Liver (tissue), 8 donors: ENCODE measurements at regions not wholly inside any gene's neighbourhood (a gene's known extent, or its start where the extent isn't known, plus 50 kb on each side); places are given as distances from the start of the nearest gene placed in this dataset.

Source experiments
- DNase-seq: peaks from one replicate; pipeline ENCODE4 v3.0.0-alpha.2; 2017; ENCODE audit warnings: low spot score
- H3K27ac ChIP-seq, 2 donors: one replicate each; pipeline ENCODE4 v1.7.0; 2013; ENCODE audit warnings: inconsistent platforms in 2 of 2, low read length in 2 of 2, control low read depth in 1 of 2, low read depth in 1 of 2, mild to moderate bottlenecking in 1 of 2
- H3K27me3 ChIP-seq, 4 donors: one replicate each; pipeline versions ENCODE4 v1.6.1 to v1.7.0; 2013; ENCODE audit warnings: low read length in 3 of 4, inconsistent platforms in 1 of 4, mild to moderate bottlenecking in 1 of 4, moderate library complexity in 1 of 4; ENCODE audit not compliant: control insufficient read depth in 4 of 4, insufficient read depth in 4 of 4
- H3K36me3 ChIP-seq, 4 donors: one replicate each; pipeline versions ENCODE4 v1.6.1 to v1.7.0; 2013; ENCODE audit warnings: low read length in 3 of 4, mild to moderate bottlenecking in 3 of 4, low read depth in 1 of 4, moderate library complexity in 1 of 4; ENCODE audit not compliant: control insufficient read depth in 4 of 4, insufficient read depth in 3 of 4
- H3K4me1 ChIP-seq, 4 donors: one replicate each; pipeline versions ENCODE4 v1.6.1 to v1.7.0; 2013; ENCODE audit warnings: low read length in 3 of 4, mild to moderate bottlenecking in 3 of 4, moderate library complexity in 1 of 4; ENCODE audit not compliant: control insufficient read depth in 4 of 4, insufficient read depth in 4 of 4
- H3K4me3 ChIP-seq, 3 donors: one replicate each; pipeline versions ENCODE4 v1.6.1 to v1.7.0; 2013; ENCODE audit warnings: low read length in 3 of 3, control low read depth in 1 of 3, low read depth in 1 of 3, mild to moderate bottlenecking in 1 of 3
- H3K9ac ChIP-seq, 2 donors: one replicate each; pipeline ENCODE4 v1.7.0; 2013; ENCODE audit warnings: low read length in 2 of 2, mild to moderate bottlenecking in 2 of 2, moderate library complexity in 2 of 2, control low read depth in 1 of 2, low read depth in 1 of 2
- H3K9me3 ChIP-seq, 4 donors: one replicate each; pipeline versions ENCODE4 v1.6.1 to v1.7.0; 2013; ENCODE audit warnings: low read length in 3 of 4; ENCODE audit not compliant: control insufficient read depth in 4 of 4
- CTCF ChIP-seq: fragments of 150-350 bp; IDR thresholded peaks from 2 replicates; pipeline ENCODE4 v1.5.1; 2017; ENCODE audit warnings: improper control_type of control experiment, low read depth, low read length; ENCODE audit not compliant: missing input control
- EGR1 ChIP-seq, 2 donors: IDR thresholded peaks; 2 replicates each; pipeline ENCODE4 v1.6.1; 2016 to 2018; ENCODE audit warnings: antibody characterized with exemption in 2 of 2, low read depth in 2 of 2
- FOXA1 ChIP-seq: IDR thresholded peaks from 2 replicates; pipeline ENCODE4 v1.6.1; 2016; ENCODE audit warnings: antibody characterized with exemption
- FOXA2 ChIP-seq: IDR thresholded peaks from 2 replicates; pipeline ENCODE4 v1.6.1; 2016; ENCODE audit warnings: antibody characterized with exemption
- GABPA ChIP-seq, 2 donors: IDR thresholded peaks in 1 of 2; conservative IDR thresholded peaks in 1 of 2; 2 replicates each; pipeline ENCODE4 v1.6.1; 2016; ENCODE audit warnings: antibody characterized with exemption in 2 of 2, mild to moderate bottlenecking in 1 of 2, moderate library complexity in 1 of 2
- HNF4A ChIP-seq, 2 donors: conservative IDR thresholded peaks; 2 replicates each; pipeline ENCODE4 v1.6.1; 2016; ENCODE audit warnings: antibody characterized with exemption in 2 of 2, mild to moderate bottlenecking in 2 of 2
- HNF4G ChIP-seq: IDR thresholded peaks from 2 replicates; pipeline ENCODE4 v1.6.1; 2016; ENCODE audit warnings: antibody characterized with exemption
- JUND ChIP-seq, 2 donors: IDR thresholded peaks; 2 replicates each; pipeline ENCODE4 v1.6.1; 2016; ENCODE audit warnings: antibody characterized with exemption in 2 of 2
- MAX ChIP-seq: IDR thresholded peaks from 2 replicates; pipeline ENCODE4 v1.6.1; 2016; ENCODE audit warnings: antibody characterized with exemption
- NR2F2 ChIP-seq: IDR thresholded peaks from 2 replicates; pipeline ENCODE4 v1.6.1; 2016; ENCODE audit warnings: antibody characterized with exemption
- RAD21 ChIP-seq, 2 donors: IDR thresholded peaks; 2 replicates each; pipeline ENCODE4 v1.6.1; 2016; ENCODE audit warnings: antibody characterized with exemption in 2 of 2, mild to moderate bottlenecking in 2 of 2
- RXRA ChIP-seq, 2 donors: IDR thresholded peaks; 2 replicates each; pipeline ENCODE4 v1.6.1; 2017 to 2018; ENCODE audit warnings: antibody characterized with exemption in 2 of 2, mild to moderate bottlenecking in 1 of 2
- SP1 ChIP-seq: IDR thresholded peaks from 2 replicates; pipeline ENCODE4 v1.6.1; 2018; ENCODE audit warnings: antibody characterized with exemption, mild to moderate bottlenecking
- TAF1 ChIP-seq: conservative IDR thresholded peaks from 2 replicates; pipeline ENCODE4 v1.6.1; 2016; ENCODE audit warnings: antibody characterized with exemption, mild to moderate bottlenecking
- YY1 ChIP-seq: IDR thresholded peaks from 2 replicates; pipeline ENCODE4 v1.6.1; 2016; ENCODE audit warnings: antibody characterized with exemption, mild to moderate bottlenecking
- ZBTB33 ChIP-seq: IDR thresholded peaks from 2 replicates; pipeline ENCODE4 v1.6.1; 2016; ENCODE audit warnings: antibody characterized with exemption
- WGBS: extraction: QIAGEN DNeasy Blood & Tissue Kit; methylation state at CpG from one replicate; pipeline ENCODE4 v1.1.7; 2013; 5-methylcytosine and 5-hydroxymethylcytosine counted together
- TF ChIP-seq, protein P1 (sequence below): IDR thresholded peaks from 2 replicates; pipeline ENCODE4 v1.6.1; 2016; ENCODE audit warnings: antibody characterized with exemption
- TF ChIP-seq, protein P2 (sequence below): IDR thresholded peaks from 2 replicates; pipeline ENCODE4 v1.6.1; 2016; ENCODE audit warnings: antibody characterized with exemption, mild to moderate bottlenecking
- donor health status: healthy.
- donor health status: healthy.
- donor health status: healthy.
- donor health status: healthy.
- donor health status: healthy.

DNA sequence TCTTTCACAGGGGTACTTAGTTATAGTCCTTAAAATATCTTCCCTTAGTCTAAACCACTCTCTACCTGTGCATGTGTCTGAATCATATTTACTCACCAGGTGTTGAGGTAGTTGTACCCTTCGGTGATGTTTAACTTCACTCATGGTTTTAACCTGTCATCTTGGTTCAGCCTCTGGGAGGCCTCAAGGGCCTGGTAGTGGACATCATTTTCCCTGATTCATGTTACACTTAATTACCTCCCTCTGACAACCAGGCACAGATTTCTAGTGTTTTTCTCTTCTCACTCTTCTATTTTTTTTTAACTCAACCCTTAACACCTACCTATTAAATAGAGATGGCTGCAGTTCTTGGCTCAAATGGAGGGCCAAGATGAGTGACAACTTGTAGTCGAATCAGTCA is 505.4 kb downstream of the TMEM114 start:
- 63% methylated on average over 2 of the region's 2 CpGs for WGBS
- no peak for DNase-seq
- H3K4me3 ChIP-seq, result no peak overlapping the region
- no peak overlapping the region for H3K9ac ChIP-seq
- H3K27me3 ChIP-seq, result no peaks in the 10 kb centered on the region
- H3K36me3 ChIP-seq, result no peaks in the 10 kb centered on the region
- TF ChIP-seq MAX (no peak), SP1 (no peak), JUND (IDR thresholded peaks at IDR 0.05) (no peak), HNF4G (no peak), YY1 (no peak), RXRA (IDR thresholded peaks at IDR 0.05) (no peak), TAF1 (no peak), ZBTB33 (no peak), CTCF (no peak), FOXA2 (no peak), GABPA (IDR thresholded peaks at IDR 0.05 in 1 of 2, conservative IDR thresholded peaks at IDR 0.05 in 1 of 2) (no peak), FOXA1 (no peak), HNF4A (conservative IDR thresholded peaks at IDR 0.05) (no peak), RAD21 (IDR thresholded peaks at IDR 0.05) (no peak), NR2F2 (no peak), EGR1 (IDR thresholded peaks at IDR 0.05; ENCODE audit: low read depth in 2 of 2) (no peak)
- TF ChIP-seq, protein P1, sequence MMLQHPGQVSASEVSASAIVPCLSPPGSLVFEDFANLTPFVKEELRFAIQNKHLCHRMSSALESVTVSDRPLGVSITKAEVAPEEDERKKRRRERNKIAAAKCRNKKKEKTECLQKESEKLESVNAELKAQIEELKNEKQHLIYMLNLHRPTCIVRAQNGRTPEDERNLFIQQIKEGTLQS, result no peak
- TF ChIP-seq, protein P2, sequence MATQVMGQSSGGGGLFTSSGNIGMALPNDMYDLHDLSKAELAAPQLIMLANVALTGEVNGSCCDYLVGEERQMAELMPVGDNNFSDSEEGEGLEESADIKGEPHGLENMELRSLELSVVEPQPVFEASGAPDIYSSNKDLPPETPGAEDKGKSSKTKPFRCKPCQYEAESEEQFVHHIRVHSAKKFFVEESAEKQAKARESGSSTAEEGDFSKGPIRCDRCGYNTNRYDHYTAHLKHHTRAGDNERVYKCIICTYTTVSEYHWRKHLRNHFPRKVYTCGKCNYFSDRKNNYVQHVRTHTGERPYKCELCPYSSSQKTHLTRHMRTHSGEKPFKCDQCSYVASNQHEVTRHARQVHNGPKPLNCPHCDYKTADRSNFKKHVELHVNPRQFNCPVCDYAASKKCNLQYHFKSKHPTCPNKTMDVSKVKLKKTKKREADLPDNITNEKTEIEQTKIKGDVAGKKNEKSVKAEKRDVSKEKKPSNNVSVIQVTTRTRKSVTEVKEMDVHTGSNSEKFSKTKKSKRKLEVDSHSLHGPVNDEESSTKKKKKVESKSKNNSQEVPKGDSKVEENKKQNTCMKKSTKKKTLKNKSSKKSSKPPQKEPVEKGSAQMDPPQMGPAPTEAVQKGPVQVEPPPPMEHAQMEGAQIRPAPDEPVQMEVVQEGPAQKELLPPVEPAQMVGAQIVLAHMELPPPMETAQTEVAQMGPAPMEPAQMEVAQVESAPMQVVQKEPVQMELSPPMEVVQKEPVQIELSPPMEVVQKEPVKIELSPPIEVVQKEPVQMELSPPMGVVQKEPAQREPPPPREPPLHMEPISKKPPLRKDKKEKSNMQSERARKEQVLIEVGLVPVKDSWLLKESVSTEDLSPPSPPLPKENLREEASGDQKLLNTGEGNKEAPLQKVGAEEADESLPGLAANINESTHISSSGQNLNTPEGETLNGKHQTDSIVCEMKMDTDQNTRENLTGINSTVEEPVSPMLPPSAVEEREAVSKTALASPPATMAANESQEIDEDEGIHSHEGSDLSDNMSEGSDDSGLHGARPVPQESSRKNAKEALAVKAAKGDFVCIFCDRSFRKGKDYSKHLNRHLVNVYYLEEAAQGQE, result no peak
- no peaks in the 10 kb centered on the region for H3K9me3 ChIP-seq
- no peaks in the 10 kb centered on the region for H3K4me1 ChIP-seq
- no peak overlapping the region for H3K27ac ChIP-seq

GRCh38 chr16:8084302-8084701 is 506.0 kb downstream of the TMEM114 start:
- Histone ChIP-seq H3K9me3 (no peaks in the 10 kb centered on the region), H3K4me3 (no peak overlapping the region), H3K27ac (no peak overlapping the region), H3K36me3 (no peaks in the 10 kb centered on the region), H3K27me3 (no peaks in the 10 kb centered on the region), H3K9ac (no peak overlapping the region), H3K4me1 (no peaks in the 10 kb centered on the region)
- 56% methylated on average over 1 of the region's 1 CpG for WGBS
- no peak for DNase-seq
- TF ChIP-seq MAX, result no peak
- TF ChIP-seq CTCF, result no peak
- TF ChIP-seq GABPA (IDR thresholded peaks at IDR 0.05 in 1 of 2, conservative IDR thresholded peaks at IDR 0.05 in 1 of 2), result no peak
- no peak for TF ChIP-seq EGR1 (IDR thresholded peaks at IDR 0.05; ENCODE audit: low read depth in 2 of 2)
